A673 (cell line): ENCODE measurements at regions not wholly inside any gene's neighbourhood (a gene's known extent, or its start where the extent isn't known, plus 50 kb on each side); places are given as distances from the start of the nearest gene placed in this dataset.

Experiments used
- BruUV-seq: library from RNA; stranded (reverse); fragments of 400-500 nt; replicated peaks from 2 replicates; lab custom pipeline; 2021; lab: Mats Ljungman, UMichigan
- CTCF ChIA-PET: fragments of 300-600 bp; sonication (Branson Sonifier 250); formaldehyde crosslinking; loops from one replicate; lab custom pipeline; 2022; ENCODE audit warnings: antibody characterized with exemption; lab: Charles Lee
- POLR2A ChIA-PET: fragments of 300-600 bp; sonication (Branson Sonifier 250); formaldehyde crosslinking; loops from one replicate; lab custom pipeline; 2022; ENCODE audit warnings: antibody characterized with exemption; ENCODE audit not compliant: low non-redundant PET; lab: Charles Lee
- DNase-seq: peaks from one replicate; pipeline ENCODE4 v3.0.0-alpha.2; 2015; ENCODE audit warnings: low spot score
- H3K27ac ChIP-seq: fragments of 200-600 bp; sonication (generic); 2 replicates; pipeline ENCODE4 v1.5.1; 2016; ENCODE audit warnings: mixed run types, low read depth, mild to moderate bottlenecking, mixed read lengths, antibody characterized with exemption, low read length; ENCODE audit not compliant: poor library complexity, severe bottlenecking
- H3K27me3 ChIP-seq: fragments of 200-600 bp; sonication (generic); replicated peaks from 2 replicates; pipeline ENCODE4 v1.6.1; 2017; ENCODE audit warnings: mixed run types, low read depth, mild to moderate bottlenecking, mixed read lengths, antibody characterized with exemption, low read length; ENCODE audit not compliant: insufficient read depth, poor library complexity
- H3K36me3 ChIP-seq: fragments of 200-600 bp; sonication (generic); 2 replicates; pipeline ENCODE4 v1.6.1; 2016; ENCODE audit warnings: mixed run types, mild to moderate bottlenecking, mixed read lengths, antibody characterized with exemption, low read length; ENCODE audit not compliant: insufficient read depth, poor library complexity, severe bottlenecking
- H3K4me1 ChIP-seq: fragments of 200-600 bp; sonication (generic); 2 replicates; pipeline ENCODE4 v1.6.1; 2017; ENCODE audit warnings: mixed run types, mild to moderate bottlenecking, mixed read lengths, antibody characterized with exemption, low read length; ENCODE audit not compliant: insufficient read depth, poor library complexity, severe bottlenecking
- H3K4me3 ChIP-seq: fragments of 200-600 bp; sonication (generic); 2 replicates; pipeline ENCODE4 v1.5.1; 2016; ENCODE audit warnings: low read depth, mixed run types, mild to moderate bottlenecking, mixed read lengths, low read length; ENCODE audit not compliant: poor library complexity, severe bottlenecking
- H3K9me3 ChIP-seq: fragments of 200-600 bp; sonication (generic); 2 replicates; pipeline ENCODE4 v1.6.1; 2016; ENCODE audit warnings: mixed run types, low read depth, mild to moderate bottlenecking, mixed read lengths, antibody characterized with exemption, low read length; ENCODE audit not compliant: poor library complexity, severe bottlenecking
- EZH2 ChIP-seq: fragments of 200-600 bp; sonication (generic); IDR thresholded peaks from 2 replicates; pipeline ENCODE4 v1.6.1; 2017; ENCODE audit warnings: borderline replicate concordance, low read depth, mild to moderate bottlenecking, mixed read lengths, antibody characterized with exemption, low read length; ENCODE audit not compliant: poor library complexity, severe bottlenecking
- intact Hi-C: fragments of 100-400 bp; cut with micrococcal nuclease; formaldehyde crosslinking; loops from one replicate; pipeline ENCODE4 v1.10.0; 2022; ENCODE audit not compliant: unreplicated experiment
- TF ChIP-seq, protein P1 (sequence below): fragments of 300-800, 200-600 bp; sonication (generic); conservative IDR thresholded peaks from 2 replicates; pipeline ENCODE4 v1.5.1; 2017; ENCODE audit warnings: low read depth, mild to moderate bottlenecking, antibody characterized with exemption, low read length, moderate library complexity, mixed read lengths

GRCh38 chr5:51665251-51665593 lies 282.0 kb downstream of the ISL1 start:
- DNase-seq, result no peak
- ChIA-PET POLR2A (no interaction called here), CTCF (no interaction called here)
- Histone ChIP-seq H3K9me3 (no peaks in the 10 kb centered on the region), H3K4me3 (no peak overlapping the region), H3K4me1 (no peaks in the 10 kb centered on the region), H3K36me3 (no peaks in the 10 kb centered on the region), H3K27ac (no peak overlapping the region), H3K27me3 (no peaks in the 10 kb centered on the region)
- TF ChIP-seq, protein P1, sequence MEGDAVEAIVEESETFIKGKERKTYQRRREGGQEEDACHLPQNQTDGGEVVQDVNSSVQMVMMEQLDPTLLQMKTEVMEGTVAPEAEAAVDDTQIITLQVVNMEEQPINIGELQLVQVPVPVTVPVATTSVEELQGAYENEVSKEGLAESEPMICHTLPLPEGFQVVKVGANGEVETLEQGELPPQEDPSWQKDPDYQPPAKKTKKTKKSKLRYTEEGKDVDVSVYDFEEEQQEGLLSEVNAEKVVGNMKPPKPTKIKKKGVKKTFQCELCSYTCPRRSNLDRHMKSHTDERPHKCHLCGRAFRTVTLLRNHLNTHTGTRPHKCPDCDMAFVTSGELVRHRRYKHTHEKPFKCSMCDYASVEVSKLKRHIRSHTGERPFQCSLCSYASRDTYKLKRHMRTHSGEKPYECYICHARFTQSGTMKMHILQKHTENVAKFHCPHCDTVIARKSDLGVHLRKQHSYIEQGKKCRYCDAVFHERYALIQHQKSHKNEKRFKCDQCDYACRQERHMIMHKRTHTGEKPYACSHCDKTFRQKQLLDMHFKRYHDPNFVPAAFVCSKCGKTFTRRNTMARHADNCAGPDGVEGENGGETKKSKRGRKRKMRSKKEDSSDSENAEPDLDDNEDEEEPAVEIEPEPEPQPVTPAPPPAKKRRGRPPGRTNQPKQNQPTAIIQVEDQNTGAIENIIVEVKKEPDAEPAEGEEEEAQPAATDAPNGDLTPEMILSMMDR, result no peak
- TF ChIP-seq EZH2, result no peak
- intact Hi-C loops, result no loop called here
- BruUV-seq, result no TSS peak

GRCh38 chr5:51669095-51669494 lies 285.8 kb downstream of the ISL1 start:
- H3K27ac ChIP-seq, result no peak overlapping the region
- TF ChIP-seq, protein P1, result no peak
- no peak for TF ChIP-seq EZH2
- no peak for DNase-seq
- no peaks in the 10 kb centered on the region for H3K4me1 ChIP-seq
- intact Hi-C loops, result no loop called here
- H3K36me3 ChIP-seq, result no peaks in the 10 kb centered on the region
- CTCF ChIA-PET, result no interaction called here
- no TSS peak for BruUV-seq
- POLR2A ChIA-PET, result no interaction called here
- H3K4me3 ChIP-seq, result no peak overlapping the region
- H3K9me3 ChIP-seq, result no peaks in the 10 kb centered on the region
- no peaks in the 10 kb centered on the region for H3K27me3 ChIP-seq

GRCh38 chr5:51678330-51678729 lies 295.1 kb downstream of the ISL1 start:
- Histone ChIP-seq H3K27me3 (no peaks in the 10 kb centered on the region), H3K4me3 (no peak overlapping the region), H3K36me3 (no peaks in the 10 kb centered on the region), H3K4me1 (no peaks in the 10 kb centered on the region), H3K27ac (no peak overlapping the region), H3K9me3 (no peaks in the 10 kb centered on the region)
- BruUV-seq, result no TSS peak
- DNase-seq, result no peak
- ChIA-PET POLR2A (no interaction called here), CTCF (no interaction called here)
- TF ChIP-seq EZH2, result no peak
- TF ChIP-seq, protein P1, result no peak
- intact Hi-C loops, result no loop called here
